ENCODE measurements at regions not wholly inside any gene's neighbourhood (a gene's known extent, or its start where the extent isn't known, plus 50 kb on each side); places are given as distances from the start of the nearest gene placed in this dataset.

DNA sequence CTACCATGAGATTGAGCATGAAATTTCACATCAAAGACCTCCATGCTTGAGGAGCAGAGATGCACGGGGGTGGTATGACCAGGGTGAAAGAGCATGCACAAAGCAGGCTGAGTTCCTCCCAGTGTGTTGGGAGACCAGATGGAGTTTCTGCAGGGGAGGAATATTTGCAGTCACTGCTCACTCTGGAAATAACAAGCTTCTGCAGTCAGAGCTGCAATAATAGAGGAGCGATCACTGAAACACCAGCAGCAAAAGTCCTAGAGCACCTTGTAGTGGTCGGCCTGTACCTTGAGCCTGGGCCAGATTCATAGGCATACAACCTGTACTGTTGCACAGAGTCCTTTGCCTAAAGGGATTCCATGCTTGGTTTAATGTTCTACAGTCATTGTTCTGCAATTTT is 184.5 kb upstream of the SP8 start:
- no peak for TF ChIP-seq POLR2A (IDR thresholded peaks at IDR 0.05)
- TF ChIP-seq, protein P1, sequence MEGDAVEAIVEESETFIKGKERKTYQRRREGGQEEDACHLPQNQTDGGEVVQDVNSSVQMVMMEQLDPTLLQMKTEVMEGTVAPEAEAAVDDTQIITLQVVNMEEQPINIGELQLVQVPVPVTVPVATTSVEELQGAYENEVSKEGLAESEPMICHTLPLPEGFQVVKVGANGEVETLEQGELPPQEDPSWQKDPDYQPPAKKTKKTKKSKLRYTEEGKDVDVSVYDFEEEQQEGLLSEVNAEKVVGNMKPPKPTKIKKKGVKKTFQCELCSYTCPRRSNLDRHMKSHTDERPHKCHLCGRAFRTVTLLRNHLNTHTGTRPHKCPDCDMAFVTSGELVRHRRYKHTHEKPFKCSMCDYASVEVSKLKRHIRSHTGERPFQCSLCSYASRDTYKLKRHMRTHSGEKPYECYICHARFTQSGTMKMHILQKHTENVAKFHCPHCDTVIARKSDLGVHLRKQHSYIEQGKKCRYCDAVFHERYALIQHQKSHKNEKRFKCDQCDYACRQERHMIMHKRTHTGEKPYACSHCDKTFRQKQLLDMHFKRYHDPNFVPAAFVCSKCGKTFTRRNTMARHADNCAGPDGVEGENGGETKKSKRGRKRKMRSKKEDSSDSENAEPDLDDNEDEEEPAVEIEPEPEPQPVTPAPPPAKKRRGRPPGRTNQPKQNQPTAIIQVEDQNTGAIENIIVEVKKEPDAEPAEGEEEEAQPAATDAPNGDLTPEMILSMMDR (IDR thresholded peaks at IDR 0.05): no peak

Measured in lower leg skin (tissue), 3 donors.